ENCODE measurements at regions not wholly inside any gene's neighbourhood (a gene's known extent, or its start where the extent isn't known, plus 50 kb on each side); places are given as distances from the start of the nearest gene placed in this dataset.

DNA sequence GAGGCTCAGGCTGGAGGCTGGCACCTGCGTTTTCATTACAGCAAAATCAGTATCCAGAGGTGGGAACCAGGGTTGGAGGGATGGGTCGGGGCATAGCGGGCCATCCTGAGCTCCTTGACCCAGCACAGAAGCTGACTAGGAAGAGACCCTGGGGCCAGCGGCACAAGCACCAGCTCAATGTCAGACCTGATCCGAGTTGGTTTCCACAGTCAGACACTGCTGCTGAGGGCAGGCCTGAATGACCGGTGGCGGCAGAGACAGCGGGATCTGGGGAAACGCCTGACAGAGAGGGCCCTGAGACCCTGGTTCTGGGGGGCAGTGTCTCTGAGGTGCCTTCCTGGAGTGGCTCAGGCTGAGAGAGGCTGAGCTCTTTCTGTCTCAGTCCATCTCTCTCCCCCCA, 162.0 kb upstream of the C1orf174 start:
- H3K4me1 ChIP-seq (ENCODE audit: control insufficient read depth, insufficient read depth, low read length) = no peaks in the 10 kb centered on the region
- H3K27me3 ChIP-seq (ENCODE audit: control insufficient read depth, insufficient read depth, low read length, poor library complexity, severe bottlenecking) = no peaks in the 10 kb centered on the region
- 90 to 91% methylated on average over 9 of the region's 9 CpGs for WGBS, 2 experiments
- no peak overlapping the region for H3K27ac ChIP-seq (ENCODE audit: insufficient read depth, low read depth, low read length, poor library complexity, severe bottlenecking)
- no peak overlapping the region for H3K4me3 ChIP-seq (ENCODE audit: insufficient read depth, low read depth, low read length)
- H3K36me3 ChIP-seq (ENCODE audit: control insufficient read depth, insufficient read depth, low read length) = no peaks in the 10 kb centered on the region
- H3K9me3 ChIP-seq (ENCODE audit: control insufficient read depth, low read length) = no peaks in the 10 kb centered on the region

DNA sequence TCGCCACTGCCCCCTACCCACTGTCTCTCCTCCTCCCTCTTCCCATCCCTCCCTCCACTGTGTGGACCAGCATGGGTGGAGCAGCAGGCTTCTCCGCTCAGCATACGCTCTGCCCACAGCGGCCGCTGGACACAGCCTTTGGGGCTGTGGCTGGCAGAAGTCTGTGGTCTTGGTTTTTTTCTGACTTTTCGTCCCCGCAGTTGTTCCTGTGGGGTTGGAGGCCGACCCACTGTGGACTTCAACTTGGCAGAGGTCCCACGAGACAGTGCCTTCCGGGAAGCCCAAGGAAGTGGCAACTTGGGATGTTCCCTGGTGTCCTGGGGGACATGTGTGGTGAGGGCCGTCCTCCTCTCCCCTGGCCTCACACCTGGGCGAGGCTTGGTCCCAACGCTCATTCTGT, 162.5 kb upstream of the C1orf174 start:
- H3K27me3 ChIP-seq (ENCODE audit: control insufficient read depth, insufficient read depth, low read length, poor library complexity, severe bottlenecking) = no peaks in the 10 kb centered on the region
- WGBS, 2 experiments = 88% methylated on average over 13 of the region's 13 CpGs
- no peak overlapping the region for H3K27ac ChIP-seq (ENCODE audit: insufficient read depth, low read depth, low read length, poor library complexity, severe bottlenecking)
- H3K4me1 ChIP-seq (ENCODE audit: control insufficient read depth, insufficient read depth, low read length) = no peaks in the 10 kb centered on the region
- H3K9me3 ChIP-seq (ENCODE audit: control insufficient read depth, low read length) = no peaks in the 10 kb centered on the region
- no peak overlapping the region for H3K4me3 ChIP-seq (ENCODE audit: insufficient read depth, low read depth, low read length)
- H3K36me3 ChIP-seq (ENCODE audit: control insufficient read depth, insufficient read depth, low read length) = no peaks in the 10 kb centered on the region

GRCh38 chr1:4062992-4063391, 162.9 kb upstream of the C1orf174 start:
- Histone ChIP-seq H3K9me3 (ENCODE audit: control insufficient read depth, low read length) (no peaks in the 10 kb centered on the region), H3K4me3 (ENCODE audit: insufficient read depth, low read depth, low read length) (no peak overlapping the region), H3K36me3 (ENCODE audit: control insufficient read depth, insufficient read depth, low read length) (no peaks in the 10 kb centered on the region), H3K27ac (ENCODE audit: insufficient read depth, low read depth, low read length, poor library complexity, severe bottlenecking) (no peak overlapping the region), H3K4me1 (ENCODE audit: control insufficient read depth, insufficient read depth, low read length) (no peaks in the 10 kb centered on the region), H3K27me3 (ENCODE audit: control insufficient read depth, insufficient read depth, low read length, poor library complexity, severe bottlenecking) (no peaks in the 10 kb centered on the region)
- 90 to 92% methylated on average over 15 of the region's 15 CpGs for WGBS, 2 experiments

- Histone ChIP-seq H3K9me3 (ENCODE audit: control insufficient read depth, low read length) (no peaks in the 10 kb centered on the region), H3K36me3 (ENCODE audit: control insufficient read depth, insufficient read depth, low read length) (no peaks in the 10 kb centered on the region), H3K4me1 (ENCODE audit: control insufficient read depth, insufficient read depth, low read length) (no peaks in the 10 kb centered on the region), H3K4me3 (ENCODE audit: insufficient read depth, low read depth, low read length) (no peak overlapping the region), H3K27me3 (ENCODE audit: control insufficient read depth, insufficient read depth, low read length, poor library complexity, severe bottlenecking) (no peaks in the 10 kb centered on the region), H3K27ac (ENCODE audit: insufficient read depth, low read depth, low read length, poor library complexity, severe bottlenecking) (no peak overlapping the region)
- 80 to 84% methylated on average over 7 of the region's 7 CpGs for WGBS, 2 experiments
Measured at GRCh38 chr1:4063516-4063915, 163.4 kb upstream of the C1orf174 start.

DNA sequence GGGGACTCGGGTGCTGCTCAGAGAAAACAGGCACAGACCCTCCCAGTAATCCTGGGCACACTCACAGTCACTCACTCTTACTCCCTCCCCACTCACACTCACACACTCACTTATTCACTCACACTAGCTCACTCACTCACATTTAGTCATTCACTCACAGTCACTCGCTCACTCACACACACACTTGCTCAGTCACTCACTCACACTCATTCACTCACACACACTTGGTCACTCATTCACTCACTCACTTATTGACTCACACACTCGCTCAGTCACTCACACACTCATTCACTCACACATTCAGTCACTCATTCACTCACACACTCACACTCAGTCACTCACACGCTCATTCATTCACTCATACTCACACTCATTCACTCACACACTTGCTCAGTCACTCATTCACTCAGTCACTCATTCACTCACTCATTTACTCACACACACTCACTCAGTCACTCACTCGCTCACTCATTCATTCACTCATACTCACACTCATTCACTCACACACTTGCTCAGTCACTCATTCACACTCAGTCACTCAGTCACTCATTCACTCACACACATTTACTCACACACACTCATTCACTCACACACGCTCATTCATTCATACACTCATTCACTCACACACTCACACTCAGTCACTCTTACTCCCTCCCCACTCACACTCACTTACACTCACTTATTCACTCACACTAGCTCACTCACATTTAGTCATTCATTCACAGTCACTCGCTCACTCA, 164.2 kb upstream of the C1orf174 start:
- Histone ChIP-seq H3K4me1 (ENCODE audit: control insufficient read depth, insufficient read depth, low read length) (no peaks in the 10 kb centered on the region), H3K27ac (ENCODE audit: insufficient read depth, low read depth, low read length, poor library complexity, severe bottlenecking) (no peak overlapping the region), H3K9me3 (ENCODE audit: control insufficient read depth, low read length) (no peaks in the 10 kb centered on the region), H3K36me3 (ENCODE audit: control insufficient read depth, insufficient read depth, low read length) (no peaks in the 10 kb centered on the region), H3K27me3 (ENCODE audit: control insufficient read depth, insufficient read depth, low read length, poor library complexity, severe bottlenecking) (no peaks in the 10 kb centered on the region), H3K4me3 (ENCODE audit: insufficient read depth, low read depth, low read length) (no peak overlapping the region)
- 86 to 89% methylated on average over 7 of the region's 7 CpGs for WGBS, 2 experiments

DNA sequence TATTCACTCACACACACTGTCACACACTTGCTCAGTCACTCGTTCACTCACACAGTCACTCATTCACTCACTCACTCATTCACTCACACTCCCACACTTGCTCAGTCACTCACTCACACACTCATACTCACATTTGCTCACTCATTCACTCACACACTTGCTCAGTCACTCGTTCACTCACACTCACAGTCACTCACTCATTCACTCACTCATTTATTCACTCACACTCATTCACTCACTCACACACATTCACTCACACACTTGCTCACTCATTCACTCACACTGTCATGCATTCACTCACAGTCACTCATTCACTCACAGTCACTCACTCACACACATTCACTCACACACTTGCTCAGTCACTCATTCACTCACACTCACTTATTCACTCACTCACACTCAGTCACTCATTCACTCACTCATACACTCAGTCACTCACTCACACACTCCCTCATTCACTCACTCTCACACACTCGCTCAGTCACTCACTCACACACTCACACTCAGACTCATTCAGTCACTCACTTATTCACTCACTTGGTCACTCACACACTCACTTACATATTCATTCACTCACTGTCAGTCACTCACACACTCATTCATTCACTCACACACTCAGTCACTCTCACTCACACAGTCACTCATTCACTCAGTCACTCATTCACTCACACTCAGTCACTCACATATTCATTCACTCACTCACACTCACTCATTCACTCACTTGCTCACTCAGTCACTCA, 167.0 kb upstream of the C1orf174 start:
- Histone ChIP-seq H3K36me3 (ENCODE audit: control insufficient read depth, insufficient read depth, low read length) (no peaks in the 10 kb centered on the region), H3K27ac (ENCODE audit: insufficient read depth, low read depth, low read length, poor library complexity, severe bottlenecking) (no peak overlapping the region), H3K4me1 (ENCODE audit: control insufficient read depth, insufficient read depth, low read length) (no peaks in the 10 kb centered on the region), H3K4me3 (ENCODE audit: insufficient read depth, low read depth, low read length) (no peak overlapping the region), H3K27me3 (ENCODE audit: control insufficient read depth, insufficient read depth, low read length, poor library complexity, severe bottlenecking) (no peaks in the 10 kb centered on the region), H3K9me3 (ENCODE audit: control insufficient read depth, low read length) (no peaks in the 10 kb centered on the region)
- 77 to 78% methylated on average over 3 of the region's 3 CpGs for WGBS, 2 experiments

- WGBS, 2 experiments = 86 to 87% methylated on average over 8 of the region's 8 CpGs
- Histone ChIP-seq H3K4me1 (ENCODE audit: control insufficient read depth, insufficient read depth, low read length) (no peaks in the 10 kb centered on the region), H3K4me3 (ENCODE audit: insufficient read depth, low read depth, low read length) (no peak overlapping the region), H3K27ac (ENCODE audit: insufficient read depth, low read depth, low read length, poor library complexity, severe bottlenecking) (no peak overlapping the region), H3K27me3 (ENCODE audit: control insufficient read depth, insufficient read depth, low read length, poor library complexity, severe bottlenecking) (no peaks in the 10 kb centered on the region), H3K36me3 (ENCODE audit: control insufficient read depth, insufficient read depth, low read length) (no peaks in the 10 kb centered on the region), H3K9me3 (ENCODE audit: control insufficient read depth, low read length) (no peaks in the 10 kb centered on the region)
Measured at GRCh38 chr1:4068076-4068475, 168.0 kb upstream of the C1orf174 start.

DNA sequence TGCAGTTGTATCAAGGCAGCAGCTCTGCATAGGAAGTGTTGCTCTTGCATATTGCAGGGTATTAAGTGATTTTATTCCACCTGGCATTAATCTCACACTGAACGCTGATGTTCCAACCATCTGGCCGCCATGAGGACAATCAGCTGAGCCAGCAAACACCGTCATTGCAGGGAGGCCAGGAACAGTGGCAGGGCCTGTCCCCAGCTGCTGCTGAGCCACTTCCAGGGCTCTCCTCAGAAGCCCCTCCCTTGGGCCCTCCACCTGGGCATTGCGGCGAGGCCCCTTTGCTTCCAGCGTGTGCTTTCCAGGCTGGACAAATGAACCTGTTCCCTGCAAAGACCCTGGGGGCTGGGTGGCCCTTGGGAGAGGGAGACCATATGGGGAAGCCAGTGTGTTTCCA, 171.6 kb upstream of the C1orf174 start:
- Histone ChIP-seq H3K27ac (ENCODE audit: insufficient read depth, low read depth, low read length, poor library complexity, severe bottlenecking) (no peak overlapping the region), H3K9me3 (ENCODE audit: control insufficient read depth, low read length) (no peaks in the 10 kb centered on the region)
- WGBS, 2 experiments = 88 to 89% methylated on average over 6 of the region's 6 CpGs

DNA sequence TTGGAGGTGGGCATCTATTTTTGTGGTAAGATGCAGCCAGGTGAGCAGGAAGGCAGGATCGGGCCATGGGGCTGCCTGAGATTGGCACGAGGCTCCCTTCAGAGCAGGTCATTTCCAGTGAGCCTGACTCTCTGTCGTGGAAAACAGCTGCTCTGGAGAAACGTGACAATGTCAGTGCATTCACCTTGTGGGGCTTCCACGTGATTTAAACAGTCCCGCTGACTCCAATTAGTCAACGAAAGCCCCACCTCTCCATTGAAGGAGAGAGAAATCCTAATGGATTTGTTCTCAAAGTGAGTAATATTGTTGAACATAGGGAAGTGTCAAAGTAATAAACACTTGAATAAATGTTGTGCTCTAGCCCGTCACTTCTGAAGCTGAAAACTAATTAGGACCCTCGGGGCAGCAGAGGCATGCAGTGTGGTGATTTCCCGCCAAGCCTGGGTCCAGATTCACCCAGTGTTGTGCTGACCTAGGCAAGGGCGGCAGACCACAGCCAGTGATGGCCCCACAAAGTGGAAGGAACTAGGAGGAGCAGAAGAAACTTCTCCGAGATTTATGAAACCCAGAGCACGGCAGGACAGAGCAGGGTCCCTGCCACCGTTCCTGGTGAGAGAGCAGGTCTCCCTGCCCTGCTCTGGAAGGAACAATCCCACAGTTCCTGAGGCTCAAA, 172.5 kb upstream of the C1orf174 start:
- H3K27ac ChIP-seq (ENCODE audit: insufficient read depth, low read depth, low read length, poor library complexity, severe bottlenecking) = no peak overlapping the region

More for the DNA sequence above, 171.6 kb upstream of the C1orf174 start:
- Histone ChIP-seq H3K4me1 (ENCODE audit: control insufficient read depth, insufficient read depth, low read length) (no peaks in the 10 kb centered on the region), H3K4me3 (ENCODE audit: insufficient read depth, low read depth, low read length) (no peak overlapping the region), H3K36me3 (ENCODE audit: control insufficient read depth, insufficient read depth, low read length) (no peaks in the 10 kb centered on the region), H3K27me3 (ENCODE audit: control insufficient read depth, insufficient read depth, low read length, poor library complexity, severe bottlenecking) (no peaks in the 10 kb centered on the region)

More for the DNA sequence above, 172.5 kb upstream of the C1orf174 start:
- Histone ChIP-seq H3K36me3 (ENCODE audit: control insufficient read depth, insufficient read depth, low read length) (no peaks in the 10 kb centered on the region), H3K4me3 (ENCODE audit: insufficient read depth, low read depth, low read length) (no peak overlapping the region), H3K4me1 (ENCODE audit: control insufficient read depth, insufficient read depth, low read length) (no peaks in the 10 kb centered on the region), H3K27me3 (ENCODE audit: control insufficient read depth, insufficient read depth, low read length, poor library complexity, severe bottlenecking) (no peaks in the 10 kb centered on the region), H3K9me3 (ENCODE audit: control insufficient read depth, low read length) (no peaks in the 10 kb centered on the region)
- WGBS, 2 experiments = 81 to 85% methylated on average over 14 of the region's 14 CpGs
